ENCODE measurements at regions not wholly inside any gene's neighbourhood (a gene's known extent, or its start where the extent isn't known, plus 50 kb on each side); places are given as distances from the start of the nearest gene placed in this dataset.

GRCh38 chr20:47907031-47907675 is 121.9 kb upstream of the SULF2 start:
- no peak for TF ChIP-seq ZNF274 (IDR thresholded peaks at IDR 0.05; ENCODE audit: low read depth, low read length)
- no peak for TF ChIP-seq YY1 (IDR thresholded peaks at IDR 0.05; ENCODE audit: insufficient read depth, insufficient read length)
